ENCODE measurements at regions not wholly inside any gene's neighbourhood (a gene's known extent, or its start where the extent isn't known, plus 50 kb on each side); places are given as distances from the start of the nearest gene placed in this dataset.

DNA sequence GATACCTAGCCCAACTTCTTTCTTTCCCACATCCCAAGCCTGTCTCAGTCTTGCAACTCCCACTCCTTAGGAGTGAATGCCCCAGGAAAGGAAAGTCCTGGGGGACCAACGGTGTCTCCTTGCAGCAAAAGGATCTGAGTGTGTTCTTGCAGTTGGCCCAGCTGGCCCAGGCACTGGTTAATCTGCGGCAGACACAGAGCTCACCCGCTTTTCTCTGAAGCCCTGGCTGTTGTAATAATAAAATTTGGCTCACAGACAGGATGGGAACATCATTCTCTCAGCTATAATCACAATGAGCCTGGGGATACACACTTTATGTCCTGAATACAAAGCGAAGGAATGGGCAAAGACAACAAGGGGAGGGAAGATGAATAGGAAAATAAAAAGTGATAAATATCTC is 185.6 kb upstream of the ADRA1D start:
- SMC1A ChIA-PET (ENCODE audit: uncharacterized antibody, unreplicated experiment), result no interaction called here
- no peak overlapping the region for H3K4me2 ChIP-seq (ENCODE audit: control insufficient read depth, insufficient read depth)
- FAIRE-seq (no peak), DNase-seq (ENCODE audit: low read depth, low spot score) (no peak), ATAC-seq (no peak)
- intact Hi-C loops (cut with micrococcal nuclease; ENCODE audit: unreplicated experiment), result no loop called here
- 23% methylated on average over 4 of the region's 4 CpGs for WGBS (ENCODE audit: insufficient coverage, insufficient replicate concordance, low lambda C conversion rate, missing lambda C conversion rate)
- H3K4me1 ChIP-seq (ENCODE audit: control insufficient read depth, insufficient read depth, low read length), result no peaks in the 10 kb centered on the region
- no peaks in the 10 kb centered on the region for H3K79me2 ChIP-seq (ENCODE audit: control insufficient read depth, insufficient read depth, low read length)
- H3K36me3 ChIP-seq (ENCODE audit: control insufficient read depth in 2 of 2, insufficient read depth in 2 of 2, low read length in 1 of 2), result no peaks in the 10 kb centered on the region
- H4K20me1 ChIP-seq (ENCODE audit: control insufficient read depth, insufficient read depth), result no peaks in the 10 kb centered on the region
- no peak overlapping the region for H3K4me3 ChIP-seq
- no peak overlapping the region for H3K9ac ChIP-seq (ENCODE audit: control insufficient read depth, insufficient read depth, low read length)
- in situ Hi-C loops (cut with MboI), result no loop called here
- POLR2A ChIA-PET, result no interaction called here
- H3K9me3 ChIP-seq (replicated peaks; ENCODE audit: control insufficient read depth, insufficient read depth, low read length), result no peaks in the 10 kb centered on the region
- no peak for TF ChIP-seq ZSCAN29 (IDR thresholded peaks at IDR 0.05)
- TF ChIP-seq HCFC1 (IDR thresholded peaks at IDR 0.05; ENCODE audit: low read length), result no peak
- TF ChIP-seq BHLHE40 (IDR thresholded peaks at IDR 0.05; ENCODE audit: borderline replicate concordance in 1 of 2, low read depth in 2 of 2, low read length in 1 of 2), result no peak
- no peak overlapping the region for H2AFZ ChIP-seq (ENCODE audit: control insufficient read depth, low read depth, low read length)
- RAD21 ChIA-PET (ENCODE audit: unreplicated experiment), result no interaction called here
- CTCF ChIA-PET, result no interaction called here
- no peak overlapping the region for H3K27ac ChIP-seq (ENCODE audit: control insufficient read depth, insufficient read depth)
- no peaks in the 10 kb centered on the region; a peak in 2 of 4 replicates for H3K27me3 ChIP-seq (replicated peaks in 1 of 2; ENCODE audit: control insufficient read depth in 2 of 2, insufficient read depth in 2 of 2, low read length in 1 of 2)
- no TSS peak for BruUV-seq (replicated peaks)

DNA sequence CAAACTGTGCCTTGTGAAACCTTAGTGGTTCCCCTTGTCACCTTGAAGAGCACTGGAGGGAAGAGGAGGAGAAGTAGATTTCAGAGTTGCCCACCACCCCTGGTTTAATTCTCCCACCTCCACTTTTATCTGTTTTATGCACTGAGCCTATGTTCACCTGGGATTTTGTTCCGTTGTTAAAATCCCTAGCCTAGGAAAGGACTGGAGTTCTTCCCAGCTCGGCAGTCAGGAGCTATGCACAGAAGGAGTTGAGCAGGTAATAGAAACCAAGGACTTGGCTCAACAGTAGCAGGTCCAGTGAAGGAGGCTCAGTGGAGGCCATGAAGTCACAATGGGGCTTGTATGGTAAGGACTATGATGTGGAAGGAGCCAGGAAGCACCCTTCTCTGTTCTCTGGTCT is 182.4 kb upstream of the ADRA1D start:
- H3K79me2 ChIP-seq (ENCODE audit: control insufficient read depth, insufficient read depth, low read length), result no peaks in the 10 kb centered on the region
- POLR2A ChIA-PET, result no interaction called here
- no peaks in the 10 kb centered on the region for H3K4me1 ChIP-seq (ENCODE audit: control insufficient read depth, insufficient read depth, low read length)
- RAD21 ChIA-PET (ENCODE audit: unreplicated experiment), result no interaction called here
- SMC1A ChIA-PET (ENCODE audit: uncharacterized antibody, unreplicated experiment), result no interaction called here
- WGBS (ENCODE audit: insufficient coverage, insufficient replicate concordance, low lambda C conversion rate, missing lambda C conversion rate), result 37% methylated on average over 2 of the region's 2 CpGs
- intact Hi-C loops (cut with micrococcal nuclease; ENCODE audit: unreplicated experiment) (no loop called here), in situ Hi-C loops (cut with MboI) (no loop called here)
- H4K20me1 ChIP-seq (ENCODE audit: control insufficient read depth, insufficient read depth), result no peaks in the 10 kb centered on the region
- no peak overlapping the region for H3K27ac ChIP-seq (ENCODE audit: control insufficient read depth, insufficient read depth)
- CTCF ChIA-PET, result interaction anchor here (0.6 to 0.7 kb wide), 2 partner anchors 57 to 64 kb away, joined by 3 read pairs; no protein-coding TSS in a partner anchor
- H3K9me3 ChIP-seq (replicated peaks; ENCODE audit: control insufficient read depth, insufficient read depth, low read length), result no peaks in the 10 kb centered on the region
- ATAC-seq (no peak), DNase-seq (ENCODE audit: low read depth, low spot score) (no peak), FAIRE-seq (no peak)
- H2AFZ ChIP-seq (ENCODE audit: control insufficient read depth, low read depth, low read length), result no peak overlapping the region
- no peak overlapping the region for H3K9ac ChIP-seq (ENCODE audit: control insufficient read depth, insufficient read depth, low read length)
- BruUV-seq (replicated peaks), result no TSS peak
- H3K27me3 ChIP-seq (replicated peaks in 1 of 2; ENCODE audit: control insufficient read depth in 2 of 2, insufficient read depth in 2 of 2, low read length in 1 of 2), result no peaks in the 10 kb centered on the region; a peak in 1 of 4 replicates
- no peak overlapping the region for H3K4me3 ChIP-seq
- no peaks in the 10 kb centered on the region for H3K36me3 ChIP-seq (ENCODE audit: control insufficient read depth in 2 of 2, insufficient read depth in 2 of 2, low read length in 1 of 2)
- no peak overlapping the region for H3K4me2 ChIP-seq (ENCODE audit: control insufficient read depth, insufficient read depth)
- TF ChIP-seq HDAC2 (IDR thresholded peaks at IDR 0.05), result no peak
- no peak for TF ChIP-seq STAT1 (conservative IDR thresholded peaks at IDR 0.05)
- TF ChIP-seq JUNB (IDR thresholded peaks at IDR 0.05), result no peak
- TF ChIP-seq SUPT20H (IDR thresholded peaks at IDR 0.05; ENCODE audit: borderline replicate concordance, control insufficient read depth, low read depth, low read length), result no peak
- TF ChIP-seq EED (IDR thresholded peaks at IDR 0.05; ENCODE audit: low read depth), result no peak
- TF ChIP-seq, protein P1, sequence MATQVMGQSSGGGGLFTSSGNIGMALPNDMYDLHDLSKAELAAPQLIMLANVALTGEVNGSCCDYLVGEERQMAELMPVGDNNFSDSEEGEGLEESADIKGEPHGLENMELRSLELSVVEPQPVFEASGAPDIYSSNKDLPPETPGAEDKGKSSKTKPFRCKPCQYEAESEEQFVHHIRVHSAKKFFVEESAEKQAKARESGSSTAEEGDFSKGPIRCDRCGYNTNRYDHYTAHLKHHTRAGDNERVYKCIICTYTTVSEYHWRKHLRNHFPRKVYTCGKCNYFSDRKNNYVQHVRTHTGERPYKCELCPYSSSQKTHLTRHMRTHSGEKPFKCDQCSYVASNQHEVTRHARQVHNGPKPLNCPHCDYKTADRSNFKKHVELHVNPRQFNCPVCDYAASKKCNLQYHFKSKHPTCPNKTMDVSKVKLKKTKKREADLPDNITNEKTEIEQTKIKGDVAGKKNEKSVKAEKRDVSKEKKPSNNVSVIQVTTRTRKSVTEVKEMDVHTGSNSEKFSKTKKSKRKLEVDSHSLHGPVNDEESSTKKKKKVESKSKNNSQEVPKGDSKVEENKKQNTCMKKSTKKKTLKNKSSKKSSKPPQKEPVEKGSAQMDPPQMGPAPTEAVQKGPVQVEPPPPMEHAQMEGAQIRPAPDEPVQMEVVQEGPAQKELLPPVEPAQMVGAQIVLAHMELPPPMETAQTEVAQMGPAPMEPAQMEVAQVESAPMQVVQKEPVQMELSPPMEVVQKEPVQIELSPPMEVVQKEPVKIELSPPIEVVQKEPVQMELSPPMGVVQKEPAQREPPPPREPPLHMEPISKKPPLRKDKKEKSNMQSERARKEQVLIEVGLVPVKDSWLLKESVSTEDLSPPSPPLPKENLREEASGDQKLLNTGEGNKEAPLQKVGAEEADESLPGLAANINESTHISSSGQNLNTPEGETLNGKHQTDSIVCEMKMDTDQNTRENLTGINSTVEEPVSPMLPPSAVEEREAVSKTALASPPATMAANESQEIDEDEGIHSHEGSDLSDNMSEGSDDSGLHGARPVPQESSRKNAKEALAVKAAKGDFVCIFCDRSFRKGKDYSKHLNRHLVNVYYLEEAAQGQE (IDR thresholded peaks at IDR 0.05; ENCODE audit: low read depth, low read length), result no peak
- no peak for TF ChIP-seq TCF12 (IDR thresholded peaks at IDR 0.05; ENCODE audit: low read depth, low read length)
- TF ChIP-seq ZNF207 (IDR thresholded peaks at IDR 0.05; ENCODE audit: borderline replicate concordance), result no peak
- no peak for TF ChIP-seq ZNF384 (IDR thresholded peaks at IDR 0.05; ENCODE audit: borderline replicate concordance, low read depth, low read length)
- no peak for TF ChIP-seq FOXM1 (IDR thresholded peaks at IDR 0.05; ENCODE audit: low read depth, low read length)
- no peak for TF ChIP-seq KDM1A (IDR thresholded peaks at IDR 0.05; ENCODE audit: borderline replicate concordance)
- TF ChIP-seq NFYA (IDR thresholded peaks at IDR 0.05; ENCODE audit: borderline replicate concordance, low read depth, low read length), result no peak
- TF ChIP-seq CEBPB (IDR thresholded peaks at IDR 0.05; ENCODE audit: borderline replicate concordance in 1 of 2, low read depth in 2 of 2, low read length in 2 of 2), result no peak
- no peak for TF ChIP-seq BMI1 (IDR thresholded peaks at IDR 0.05; ENCODE audit: borderline replicate concordance)

All from GM12878 (cell line).